ENCODE measurements at regions not wholly inside any gene's neighbourhood (a gene's known extent, or its start where the extent isn't known, plus 50 kb on each side); places are given as distances from the start of the nearest gene placed in this dataset.
"Not testable (repeated sequence)": the region's sequence is repeated elsewhere in the genome, so short reads cannot be mapped to it uniquely, and the experiment has no call there.

DNA sequence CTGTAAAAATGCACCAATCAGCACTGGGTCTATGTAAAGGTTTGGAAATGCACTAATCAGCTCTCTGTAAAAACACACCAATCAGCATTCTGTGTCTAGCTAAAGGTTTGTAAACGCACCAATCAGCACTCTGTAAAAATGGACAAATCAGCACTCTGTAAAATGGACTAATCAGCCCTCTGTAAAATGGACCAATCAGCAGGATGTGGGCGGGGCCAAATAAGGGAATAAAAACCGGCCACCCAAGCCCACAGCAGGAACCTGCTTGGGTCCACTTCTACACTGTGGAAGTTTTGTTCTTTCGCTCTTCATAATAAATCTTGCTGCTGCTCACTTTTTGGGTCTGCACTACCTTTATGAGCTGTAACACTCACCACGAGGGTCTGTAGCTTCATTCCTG, 101.0 kb downstream of the SMC2 start:
- H3K27ac ChIP-seq (ENCODE audit: low read length); H3K4me1 ChIP-seq (ENCODE audit: control insufficient read depth, insufficient read depth, low read length); DNase-seq; ATAC-seq; H3K4me3 ChIP-seq (ENCODE audit: low read length); intact Hi-C loops (cut with DNase I); H3K9me3 ChIP-seq (ENCODE audit: control insufficient read depth, low read length); H3K27me3 ChIP-seq (ENCODE audit: control insufficient read depth, insufficient read depth): not testable (repeated sequence)
- WGBS = 86% methylated on average over 5 of the region's 5 CpGs

DNA sequence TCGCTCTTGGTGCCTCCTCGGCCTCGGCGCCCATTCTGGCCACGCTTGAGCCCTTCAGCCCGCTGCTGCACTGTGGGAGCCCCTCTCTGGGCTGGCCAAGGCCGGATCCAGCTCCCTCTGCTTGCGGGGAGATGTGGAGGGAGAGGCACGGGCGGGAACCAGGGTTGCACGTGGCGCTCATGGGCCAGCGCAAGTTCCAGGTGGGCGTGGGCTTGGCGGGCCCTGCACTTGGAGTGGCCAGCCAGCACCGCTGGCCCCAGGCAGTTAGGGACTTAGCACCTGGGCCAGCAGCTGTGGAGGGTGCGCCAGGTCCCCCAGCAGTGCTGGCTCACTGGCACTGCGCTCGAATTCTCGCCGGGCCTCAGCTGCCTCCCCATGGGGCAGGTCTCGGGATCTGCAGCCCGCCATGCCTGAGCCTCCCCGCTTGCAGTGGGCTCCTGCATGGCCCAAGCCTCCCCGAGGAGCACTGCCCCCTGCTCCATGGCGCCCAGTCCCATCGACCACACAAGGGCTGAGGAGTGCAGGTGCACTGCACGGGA, 106.4 kb downstream of the SMC2 start:
- Histone ChIP-seq H3K9me3 (ENCODE audit: control insufficient read depth, low read length) (no peaks in the 10 kb centered on the region), H3K4me3 (ENCODE audit: low read length) (no peak overlapping the region), H3K4me1 (ENCODE audit: control insufficient read depth, insufficient read depth, low read length) (no peaks in the 10 kb centered on the region), H3K27me3 (ENCODE audit: control insufficient read depth, insufficient read depth) (no peaks in the 10 kb centered on the region), H3K27ac (ENCODE audit: low read length) (no peak overlapping the region)
- 90% methylated on average over 28 of the region's 28 CpGs for WGBS
- DNase-seq (peak in 2 of 3 donors; percentile 43 to 48), ATAC-seq (no peak)
- intact Hi-C loops (cut with DNase I) = no loop called here

DNA sequence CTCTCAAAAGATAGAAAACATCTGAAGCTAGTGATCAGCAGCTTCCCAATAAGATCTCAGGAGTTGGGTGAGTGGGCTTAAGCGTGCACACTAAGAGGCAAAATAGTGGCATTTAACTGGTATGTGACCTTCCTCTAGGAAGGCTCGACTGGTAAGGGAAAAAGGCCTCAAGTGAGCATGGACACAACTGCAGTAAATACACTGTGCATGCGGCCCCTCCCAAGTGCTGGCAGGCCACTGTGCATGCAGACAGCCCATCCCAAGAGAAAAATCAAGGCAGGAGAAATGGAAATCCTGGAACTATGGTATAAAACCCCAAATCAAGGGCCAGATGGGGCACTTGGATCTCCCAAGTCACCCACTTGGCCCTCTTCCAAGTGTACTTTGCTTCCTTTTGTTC, 112.7 kb downstream of the SMC2 start:
- Histone ChIP-seq H3K27me3 (ENCODE audit: control insufficient read depth, insufficient read depth) (peaks cover 2% of the 10 kb centered on the region), H3K4me3 (ENCODE audit: low read length) (no peak overlapping the region), H3K9me3 (ENCODE audit: control insufficient read depth, low read length) (no peaks in the 10 kb centered on the region), H3K27ac (ENCODE audit: low read length) (no peak overlapping the region), H3K4me1 (ENCODE audit: control insufficient read depth, insufficient read depth, low read length) (no peaks in the 10 kb centered on the region)
- 76% methylated on average over 3 of the region's 3 CpGs for WGBS
- DNase-seq (no peak), ATAC-seq (no peak)
- intact Hi-C loops (cut with DNase I) = no loop called here

DNA sequence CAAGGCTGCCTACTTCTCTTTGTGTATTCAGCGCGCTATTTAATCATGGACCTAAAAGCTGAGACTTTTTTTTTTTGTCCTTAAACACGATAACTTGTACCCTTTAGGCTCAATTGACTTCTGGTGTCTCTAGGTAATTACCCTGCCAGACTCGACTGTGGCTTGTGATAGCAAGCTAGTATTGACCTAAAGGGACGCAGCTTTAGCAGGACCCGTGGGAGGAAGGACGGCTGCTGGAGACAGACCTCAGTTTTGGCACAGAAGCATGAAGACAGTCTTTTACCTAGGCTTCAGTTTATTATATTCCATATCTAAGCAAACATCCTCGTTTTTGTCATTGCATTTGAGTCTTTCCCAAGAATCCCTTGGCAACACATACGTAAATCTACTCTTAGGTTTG, 115.3 kb downstream of the SMC2 start:
- intact Hi-C loops (cut with DNase I) = no loop called here
- Histone ChIP-seq H3K4me3 (ENCODE audit: low read length) (no peak overlapping the region), H3K27me3 (ENCODE audit: control insufficient read depth, insufficient read depth) (peaks cover 2% of the 10 kb centered on the region), H3K27ac (ENCODE audit: low read length) (no peak overlapping the region), H3K9me3 (ENCODE audit: control insufficient read depth, low read length) (no peaks in the 10 kb centered on the region), H3K4me1 (ENCODE audit: control insufficient read depth, insufficient read depth, low read length) (no peaks in the 10 kb centered on the region)
- no peak for DNase-seq
- ATAC-seq = no peak
- 76% methylated on average over 9 of the region's 9 CpGs for WGBS

DNA sequence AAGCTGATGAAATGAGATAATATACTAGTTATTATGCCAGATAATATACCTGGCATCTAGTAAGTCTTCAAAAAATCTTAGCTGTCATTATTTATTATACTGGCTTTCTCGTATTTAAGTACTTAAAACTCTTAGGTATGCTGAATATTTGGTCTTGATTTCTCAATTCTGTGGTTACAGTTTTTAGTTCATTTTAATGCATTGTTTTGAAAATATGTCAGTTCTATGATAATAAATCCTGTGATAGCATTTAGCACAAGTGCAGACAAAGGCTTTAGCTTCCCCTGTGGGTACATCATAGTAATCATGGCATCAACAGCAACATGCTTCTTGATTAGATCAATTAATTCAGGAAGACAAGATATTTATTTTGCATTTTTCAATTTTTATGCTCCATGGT, 133.0 kb downstream of the SMC2 start:
- 77% methylated on average over 1 of the region's 1 CpG for WGBS
- no peaks in the 10 kb centered on the region for H3K27me3 ChIP-seq (ENCODE audit: control insufficient read depth, insufficient read depth)
- H3K9me3 ChIP-seq (ENCODE audit: control insufficient read depth, low read length) = no peaks in the 10 kb centered on the region
- H3K4me3 ChIP-seq (ENCODE audit: low read length) = no peak overlapping the region
- H3K4me1 ChIP-seq (ENCODE audit: control insufficient read depth, insufficient read depth, low read length) = no peaks in the 10 kb centered on the region
- no peak for ATAC-seq
- DNase-seq = no peak
- no peak overlapping the region for H3K27ac ChIP-seq (ENCODE audit: low read length)
- intact Hi-C loops (cut with DNase I) = no loop called here

DNA sequence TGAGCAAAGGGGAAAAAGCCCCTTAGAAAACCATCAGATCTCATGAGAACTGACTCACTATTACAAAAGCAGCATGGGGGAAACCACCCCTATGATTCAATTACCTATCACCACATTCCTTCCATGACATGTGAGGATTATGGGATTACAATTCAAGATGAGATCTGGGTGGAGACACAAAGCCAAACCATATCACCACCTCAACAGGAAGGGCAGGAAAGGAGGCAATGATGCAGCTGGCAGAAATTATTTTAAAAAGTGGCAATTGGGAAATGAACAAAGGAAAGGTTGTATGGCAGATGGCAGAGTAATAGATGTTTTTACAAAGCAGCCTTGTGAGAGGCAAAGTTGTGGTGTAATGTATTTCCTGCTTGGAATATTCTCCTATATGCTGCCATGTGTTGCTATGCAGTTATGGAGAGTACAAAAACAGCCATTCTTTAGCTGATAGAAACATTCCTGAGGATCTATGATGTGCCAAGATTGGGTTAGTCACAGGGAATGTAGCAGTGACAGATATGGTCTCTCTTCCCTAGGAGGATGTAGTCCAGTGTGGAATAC, 138.8 kb downstream of the SMC2 start:
- H3K4me3 ChIP-seq (ENCODE audit: low read length) = no peak overlapping the region
- no peaks in the 10 kb centered on the region for H3K9me3 ChIP-seq (ENCODE audit: control insufficient read depth, low read length)
- intact Hi-C loops (cut with DNase I) = no loop called here
- no peak for DNase-seq
- no peak for ATAC-seq
- no peaks in the 10 kb centered on the region for H3K27me3 ChIP-seq (ENCODE audit: control insufficient read depth, insufficient read depth)
- no peaks in the 10 kb centered on the region for H3K4me1 ChIP-seq (ENCODE audit: control insufficient read depth, insufficient read depth, low read length)
- no peak overlapping the region for H3K27ac ChIP-seq (ENCODE audit: low read length)

DNA sequence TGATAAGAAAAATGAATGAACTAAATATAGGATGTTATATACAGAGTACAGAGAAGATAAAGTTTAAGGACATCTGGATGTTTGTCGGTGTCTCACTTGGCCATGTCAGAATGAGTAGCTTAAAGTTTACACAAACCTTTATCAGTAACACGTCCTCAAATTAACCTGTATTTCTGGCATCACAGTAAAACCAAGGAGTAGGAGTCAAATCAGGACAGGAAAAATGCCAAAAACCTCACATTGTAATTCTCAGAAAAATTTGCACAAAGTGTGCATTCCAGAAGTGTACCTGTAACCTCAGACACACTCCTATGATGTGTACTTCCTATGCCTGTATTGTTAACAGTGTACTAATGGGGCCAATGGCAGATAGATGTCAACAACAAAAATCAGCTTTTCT, 139.3 kb downstream of the SMC2 start:
- Histone ChIP-seq H3K27me3 (ENCODE audit: control insufficient read depth, insufficient read depth) (no peaks in the 10 kb centered on the region), H3K9me3 (ENCODE audit: control insufficient read depth, low read length) (no peaks in the 10 kb centered on the region), H3K27ac (ENCODE audit: low read length) (no peak overlapping the region), H3K4me1 (ENCODE audit: control insufficient read depth, insufficient read depth, low read length) (no peaks in the 10 kb centered on the region), H3K4me3 (ENCODE audit: low read length) (no peak overlapping the region)
- DNase-seq = no peak
- 22% methylated on average over 2 of the region's 2 CpGs for WGBS
- ATAC-seq = no peak
- intact Hi-C loops (cut with DNase I) = no loop called here

DNA sequence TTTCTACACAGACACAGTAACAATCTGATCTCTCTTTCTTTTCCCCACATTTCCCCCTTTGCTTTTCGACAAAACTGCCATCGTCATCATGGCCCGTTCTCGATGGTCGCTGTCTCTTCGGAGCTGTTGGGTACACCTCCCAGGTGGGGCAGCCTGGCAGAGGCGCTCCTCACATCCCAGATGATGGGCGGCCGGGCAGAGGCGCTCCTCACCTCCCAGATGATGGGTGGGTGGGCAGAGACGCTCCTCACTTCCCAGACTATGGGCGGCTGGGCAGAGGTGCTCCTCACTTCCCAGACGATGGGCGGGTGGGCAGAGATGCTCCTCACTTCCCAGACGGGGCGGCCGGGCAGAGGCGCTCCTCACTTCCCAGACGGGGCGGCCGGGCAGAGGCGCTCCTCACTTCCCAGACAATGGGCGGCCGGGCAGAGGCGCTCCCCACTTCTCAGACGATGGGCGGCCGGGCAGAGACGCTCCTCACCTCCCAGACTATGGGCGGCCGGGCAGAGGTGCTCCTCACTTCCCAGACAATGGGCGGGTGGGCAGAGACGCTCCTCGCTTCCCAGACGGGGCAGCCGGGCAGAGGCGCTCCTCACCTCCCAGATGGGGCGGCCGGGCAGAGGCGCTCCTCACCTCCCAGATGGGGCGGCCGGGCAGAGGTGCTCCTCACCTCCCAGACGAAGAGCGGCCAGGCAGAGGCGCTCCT, 140.7 kb downstream of the SMC2 start:
- DNase-seq; ATAC-seq; H3K9me3 ChIP-seq (ENCODE audit: control insufficient read depth, low read length); H3K4me3 ChIP-seq (ENCODE audit: low read length); H3K27me3 ChIP-seq (ENCODE audit: control insufficient read depth, insufficient read depth); H3K27ac ChIP-seq (ENCODE audit: low read length); intact Hi-C loops (cut with DNase I); H3K4me1 ChIP-seq (ENCODE audit: control insufficient read depth, insufficient read depth, low read length): not testable (repeated sequence)
- 88% methylated on average over 40 of the region's 45 CpGs for WGBS

DNA sequence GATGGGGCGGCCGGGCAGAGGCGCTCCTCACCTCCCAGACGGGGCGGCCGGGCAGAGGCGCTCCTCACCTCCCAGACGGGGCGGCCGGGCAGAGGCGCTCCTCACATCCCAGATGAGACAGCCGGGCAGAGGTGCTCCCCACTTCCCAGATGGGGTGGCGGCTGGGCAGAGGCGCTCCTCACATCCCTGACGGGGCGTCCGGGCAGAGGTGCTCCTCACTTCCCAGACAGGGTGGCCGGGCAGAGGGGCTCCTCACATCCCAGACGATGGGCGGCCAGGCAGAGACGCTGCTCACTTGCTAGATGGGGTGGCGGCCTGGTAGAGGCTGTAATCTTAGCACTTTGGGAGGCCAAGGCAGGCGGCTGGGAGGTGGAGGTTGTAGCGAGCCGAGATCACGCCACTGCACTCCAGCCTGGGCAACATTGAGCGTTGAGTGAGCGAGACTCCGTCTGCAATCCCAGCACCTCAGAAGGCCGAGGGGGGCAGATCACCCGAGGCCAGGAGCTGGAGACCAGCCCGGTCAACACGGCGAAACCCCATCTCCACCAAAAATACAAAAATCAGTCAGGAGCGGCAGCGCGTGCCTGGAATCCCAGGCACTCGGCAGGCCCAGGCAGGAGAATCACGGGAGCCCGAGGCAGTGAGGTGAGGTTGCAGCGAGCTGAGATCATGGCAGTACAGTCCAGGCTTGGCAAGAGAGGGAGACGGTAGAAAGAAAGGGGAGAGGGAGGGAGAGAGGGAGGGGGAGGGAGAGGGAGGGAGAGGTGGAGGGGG, 141.4 kb downstream of the SMC2 start:
- ATAC-seq; intact Hi-C loops (cut with DNase I); H3K27me3 ChIP-seq (ENCODE audit: control insufficient read depth, insufficient read depth); H3K4me1 ChIP-seq (ENCODE audit: control insufficient read depth, insufficient read depth, low read length); H3K4me3 ChIP-seq (ENCODE audit: low read length); H3K9me3 ChIP-seq (ENCODE audit: control insufficient read depth, low read length); H3K27ac ChIP-seq (ENCODE audit: low read length): not testable (repeated sequence)
- 94% methylated on average over 39 of the region's 42 CpGs for WGBS
- DNase-seq = peak in 1 of 3 donors; percentile 39

DNA sequence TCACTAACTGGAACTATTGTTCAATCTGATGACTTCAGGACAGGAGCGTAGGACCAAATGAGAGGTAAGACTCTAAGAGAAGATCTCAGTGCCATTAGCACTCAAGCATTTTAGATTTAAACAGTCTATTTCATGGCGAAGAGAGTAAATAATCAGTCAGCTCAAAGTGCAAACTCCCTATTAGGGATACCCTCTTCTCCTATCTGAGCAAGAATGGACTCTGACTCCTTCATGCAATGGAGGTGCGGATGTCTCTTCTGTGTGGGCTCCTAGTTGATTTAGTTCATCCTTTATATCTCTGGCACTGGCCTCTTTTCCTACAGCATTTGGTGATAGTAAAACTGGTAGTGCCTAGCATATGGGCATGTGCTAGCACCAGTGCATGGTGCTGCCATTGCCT, 144.6 kb downstream of the SMC2 start:
- WGBS = 60% methylated on average over 3 of the region's 3 CpGs
- DNase-seq = no peak
- H3K4me3 ChIP-seq (ENCODE audit: low read length) = no peak overlapping the region
- H3K27ac ChIP-seq (ENCODE audit: low read length) = no peak overlapping the region
- H3K9me3 ChIP-seq (ENCODE audit: control insufficient read depth, low read length) = no peaks in the 10 kb centered on the region
- H3K4me1 ChIP-seq (ENCODE audit: control insufficient read depth, insufficient read depth, low read length) = no peaks in the 10 kb centered on the region
- intact Hi-C loops (cut with DNase I) = no loop called here
- ATAC-seq = no peak
- H3K27me3 ChIP-seq (ENCODE audit: control insufficient read depth, insufficient read depth) = no peaks in the 10 kb centered on the region

DNA sequence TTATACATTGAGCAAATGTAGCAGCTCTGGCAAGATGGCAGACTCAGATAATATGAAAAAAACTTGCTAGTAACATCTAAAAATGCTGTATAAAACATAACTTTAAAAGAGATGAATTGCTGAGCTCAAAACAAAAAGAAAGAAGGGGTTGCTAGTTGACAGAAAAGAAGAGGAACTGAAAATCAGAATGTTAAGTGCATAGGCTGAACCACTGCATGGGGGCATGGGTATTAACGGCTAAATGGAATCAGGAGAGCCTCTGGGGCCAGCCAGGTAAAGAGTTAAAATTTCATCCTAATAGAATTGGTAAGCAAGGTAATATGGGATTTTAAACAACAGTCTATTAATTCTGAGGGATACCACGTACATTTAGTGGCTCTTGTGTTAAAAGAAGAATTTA, 146.8 kb downstream of the SMC2 start:
- intact Hi-C loops (cut with DNase I) = no loop called here
- WGBS = 62% methylated on average over 2 of the region's 2 CpGs
- Histone ChIP-seq H3K4me3 (ENCODE audit: low read length) (no peak overlapping the region), H3K27me3 (ENCODE audit: control insufficient read depth, insufficient read depth) (no peaks in the 10 kb centered on the region), H3K27ac (ENCODE audit: low read length) (no peak overlapping the region), H3K9me3 (ENCODE audit: control insufficient read depth, low read length) (no peaks in the 10 kb centered on the region), H3K4me1 (ENCODE audit: control insufficient read depth, insufficient read depth, low read length) (no peaks in the 10 kb centered on the region)
- ATAC-seq = no peak
- no peak for DNase-seq

Measured in right cardiac atrium (tissue), 5 donors.